ENCODE measurements at regions not wholly inside any gene's neighbourhood (a gene's known extent, or its start where the extent isn't known, plus 50 kb on each side); places are given as distances from the start of the nearest gene placed in this dataset.

DNA sequence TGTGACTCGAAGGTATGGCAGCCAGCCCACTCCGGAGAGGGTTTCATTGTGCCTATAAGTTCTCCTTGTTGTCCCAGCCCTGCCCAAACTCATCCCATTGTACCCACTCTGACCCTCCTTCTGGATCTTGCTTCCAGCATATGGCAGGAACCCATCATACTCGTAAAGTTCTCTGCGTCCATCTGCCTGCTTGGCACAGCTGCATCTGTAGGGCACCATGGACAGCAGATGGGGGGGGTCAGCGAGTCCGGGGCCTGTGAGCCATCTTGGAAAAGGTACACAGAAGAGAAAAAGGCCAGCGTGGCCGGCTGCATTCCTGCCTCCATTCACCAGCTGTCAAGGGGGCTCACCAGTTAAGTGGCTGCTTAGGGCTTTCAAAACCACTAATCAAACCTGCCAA is 94.9 kb upstream of the IGSF21 start:
- TF ChIP-seq, protein P1, sequence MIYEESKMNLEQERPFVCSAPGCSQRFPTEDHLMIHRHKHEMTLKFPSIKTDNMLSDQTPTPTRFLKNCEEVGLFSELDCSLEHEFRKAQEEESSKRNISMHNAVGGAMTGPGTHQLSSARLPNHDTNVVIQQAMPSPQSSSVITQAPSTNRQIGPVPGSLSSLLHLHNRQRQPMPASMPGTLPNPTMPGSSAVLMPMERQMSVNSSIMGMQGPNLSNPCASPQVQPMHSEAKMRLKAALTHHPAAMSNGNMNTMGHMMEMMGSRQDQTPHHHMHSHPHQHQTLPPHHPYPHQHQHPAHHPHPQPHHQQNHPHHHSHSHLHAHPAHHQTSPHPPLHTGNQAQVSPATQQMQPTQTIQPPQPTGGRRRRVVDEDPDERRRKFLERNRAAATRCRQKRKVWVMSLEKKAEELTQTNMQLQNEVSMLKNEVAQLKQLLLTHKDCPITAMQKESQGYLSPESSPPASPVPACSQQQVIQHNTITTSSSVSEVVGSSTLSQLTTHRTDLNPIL (CRISPR knock-in tag; IDR thresholded peaks at IDR 0.05; ENCODE audit: low read depth), result no peak
- TF ChIP-seq PPARA (CRISPR knock-in tag; IDR thresholded peaks at IDR 0.05; ENCODE audit: borderline replicate concordance), result no peak
- no peak for TF ChIP-seq BACH2 (CRISPR knock-in tag; IDR thresholded peaks at IDR 0.05; ENCODE audit: borderline replicate concordance)
- TF ChIP-seq ZFP30 (CRISPR knock-in tag; IDR thresholded peaks at IDR 0.05), result no peak
- no peak for TF ChIP-seq OSR1 (CRISPR knock-in tag; IDR thresholded peaks at IDR 0.05)
- no peak for TF ChIP-seq RARB (CRISPR knock-in tag; IDR thresholded peaks at IDR 0.05)
